GM12865 (cell line): ENCODE measurements at regions not wholly inside any gene's neighbourhood (a gene's known extent, or its start where the extent isn't known, plus 50 kb on each side); places are given as distances from the start of the nearest gene placed in this dataset.
"Not testable (repeated sequence)": the region's sequence is repeated elsewhere in the genome, so short reads cannot be mapped to it uniquely, and the experiment has no call there.

ENCODE experiments used
- DNase-seq: peaks from one replicate; pipeline ENCODE4 v3.0.0; 2010; ENCODE audit warnings: low read depth
- H3K4me3 ChIP-seq: 2 replicates; pipeline ENCODE4 v1.5.1; 2011; ENCODE audit warnings: mild to moderate bottlenecking, low read depth, low read length, control low read depth
- TF ChIP-seq, protein P1 (sequence below): IDR thresholded peaks from 2 replicates; pipeline ENCODE4 v1.5.1; 2011; ENCODE audit warnings: low read length, control low read depth, low read depth, inconsistent platforms; ENCODE audit not compliant: insufficient read depth; ENCODE audit errors: missing control alignments

DNA sequence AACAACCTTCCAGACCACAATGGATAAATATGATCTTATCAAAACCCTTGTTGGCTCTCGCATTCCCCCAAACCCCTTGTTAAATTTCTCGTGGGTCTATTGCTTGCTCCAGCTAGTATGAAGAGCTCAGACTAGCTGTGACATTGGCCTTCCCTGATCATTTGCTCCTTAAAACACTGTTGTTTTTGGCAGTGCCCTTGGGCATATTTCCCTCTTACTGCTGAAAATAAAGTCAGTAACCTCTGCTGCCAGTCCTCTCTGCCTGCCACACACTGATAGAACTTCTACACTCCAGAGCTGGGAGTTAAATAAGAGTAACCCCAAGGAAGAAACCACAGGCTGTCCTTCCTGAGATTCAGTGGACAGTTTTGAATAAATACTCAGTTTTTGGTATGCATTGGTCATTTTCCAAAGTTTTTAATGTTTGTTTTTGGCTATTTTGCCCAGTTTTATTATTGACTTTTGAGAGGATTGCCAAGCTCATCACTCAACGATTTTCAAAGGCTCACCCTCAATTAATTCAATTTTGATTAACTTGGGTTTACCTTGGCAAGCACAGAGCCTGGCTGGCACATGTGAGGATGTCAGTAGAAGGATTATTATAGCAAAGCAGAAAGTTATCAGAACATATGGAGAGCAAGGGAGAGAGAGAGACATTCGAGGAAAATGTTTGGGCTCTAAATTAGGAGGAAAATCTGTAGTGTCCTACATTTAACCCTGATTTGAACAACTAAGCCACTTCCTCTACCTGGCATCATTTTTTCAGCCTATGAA lies 84.3 kb upstream of the SYN3 start:
- DNase-seq, result no peak
- no peak overlapping the region for H3K4me3 ChIP-seq
- TF ChIP-seq, protein P1, sequence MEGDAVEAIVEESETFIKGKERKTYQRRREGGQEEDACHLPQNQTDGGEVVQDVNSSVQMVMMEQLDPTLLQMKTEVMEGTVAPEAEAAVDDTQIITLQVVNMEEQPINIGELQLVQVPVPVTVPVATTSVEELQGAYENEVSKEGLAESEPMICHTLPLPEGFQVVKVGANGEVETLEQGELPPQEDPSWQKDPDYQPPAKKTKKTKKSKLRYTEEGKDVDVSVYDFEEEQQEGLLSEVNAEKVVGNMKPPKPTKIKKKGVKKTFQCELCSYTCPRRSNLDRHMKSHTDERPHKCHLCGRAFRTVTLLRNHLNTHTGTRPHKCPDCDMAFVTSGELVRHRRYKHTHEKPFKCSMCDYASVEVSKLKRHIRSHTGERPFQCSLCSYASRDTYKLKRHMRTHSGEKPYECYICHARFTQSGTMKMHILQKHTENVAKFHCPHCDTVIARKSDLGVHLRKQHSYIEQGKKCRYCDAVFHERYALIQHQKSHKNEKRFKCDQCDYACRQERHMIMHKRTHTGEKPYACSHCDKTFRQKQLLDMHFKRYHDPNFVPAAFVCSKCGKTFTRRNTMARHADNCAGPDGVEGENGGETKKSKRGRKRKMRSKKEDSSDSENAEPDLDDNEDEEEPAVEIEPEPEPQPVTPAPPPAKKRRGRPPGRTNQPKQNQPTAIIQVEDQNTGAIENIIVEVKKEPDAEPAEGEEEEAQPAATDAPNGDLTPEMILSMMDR, result no peak

- DNase-seq, result no peak
- no peak overlapping the region for H3K4me3 ChIP-seq
- TF ChIP-seq, protein P1, result no peak
These were observed 81.8 kb upstream of the SYN3 start for GRCh38 chr22:33139937-33140336.

- not testable (repeated sequence) for H3K4me3 ChIP-seq, DNase-seq
These were observed 80.2 kb upstream of the SYN3 start for GRCh38 chr22:33138333-33138732.

- no peak for DNase-seq
- no peak overlapping the region for H3K4me3 ChIP-seq
- TF ChIP-seq, protein P1, result no peak
These were observed 72.3 kb upstream of the SYN3 start for GRCh38 chr22:33130473-33130872.

GRCh38 chr22:33129621-33130020 lies 71.4 kb upstream of the SYN3 start:
- TF ChIP-seq, protein P1, result no peak
- no peak for DNase-seq
- H3K4me3 ChIP-seq, result no peak overlapping the region

DNA sequence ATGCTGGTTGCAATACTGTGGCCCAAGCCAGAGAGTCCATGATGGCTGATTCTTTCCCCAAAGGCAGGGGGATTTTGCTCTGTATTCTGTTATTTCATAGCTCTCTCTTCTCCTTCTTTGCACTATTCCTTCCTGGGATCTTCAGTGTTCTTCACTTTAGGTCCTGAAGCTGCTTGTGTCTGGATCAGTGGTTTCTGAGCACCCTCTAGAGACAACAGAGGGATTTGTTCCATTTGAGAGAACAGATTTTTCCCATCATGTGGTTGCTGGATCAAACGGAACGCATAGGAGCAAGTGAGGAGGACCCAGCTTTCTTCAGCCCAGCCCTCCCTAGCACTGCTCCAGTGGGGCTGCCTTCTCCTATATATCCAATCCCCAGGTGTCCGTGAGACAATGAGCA lies 68.7 kb upstream of the SYN3 start:
- no peak overlapping the region for H3K4me3 ChIP-seq
- DNase-seq, result no peak
- TF ChIP-seq, protein P1, result no peak

DNA sequence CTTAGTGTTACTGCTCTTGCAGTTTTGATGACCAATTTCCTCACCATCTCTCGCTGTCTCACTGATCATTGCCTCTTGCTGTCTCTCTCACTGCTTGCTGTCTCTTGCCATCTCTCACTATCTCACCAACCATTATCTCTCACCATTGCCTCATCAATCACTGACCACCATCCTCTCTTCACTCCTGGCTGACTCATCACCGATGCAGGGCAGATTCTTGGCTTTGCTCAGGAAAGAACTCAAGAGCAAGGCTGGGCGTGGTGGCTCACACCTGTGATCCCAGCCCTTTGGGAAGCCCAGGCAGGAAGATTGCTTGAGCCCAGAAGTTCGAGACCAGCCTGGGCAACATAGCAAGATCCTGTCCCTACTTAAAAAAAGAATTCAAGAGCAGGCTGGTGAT lies 66.3 kb upstream of the SYN3 start:
- no peak overlapping the region for H3K4me3 ChIP-seq
- DNase-seq, result no peak
- TF ChIP-seq, protein P1, result no peak

DNA sequence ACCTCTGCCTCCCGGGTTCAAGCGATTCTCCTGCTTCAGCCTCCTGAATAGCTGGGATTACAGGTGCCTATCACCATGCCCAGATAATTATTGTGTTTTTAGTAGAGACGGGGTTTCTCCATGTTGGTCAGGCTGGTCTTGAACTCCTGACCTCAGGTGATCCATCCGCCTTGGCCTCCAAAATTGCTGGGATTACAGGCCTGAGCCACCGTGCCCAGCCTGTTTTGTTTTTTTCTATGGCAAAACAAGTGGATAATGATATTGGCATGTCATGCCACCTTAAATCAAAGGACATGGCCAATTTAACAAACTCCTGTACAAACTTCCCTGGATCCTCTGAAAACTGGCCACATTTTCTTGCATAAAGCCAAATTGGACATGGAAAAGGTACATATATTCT lies 64.3 kb upstream of the SYN3 start:
- not testable (repeated sequence) for H3K4me3 ChIP-seq, DNase-seq
